Mammary epithelial cell (primary cell): ENCODE measurements at regions not wholly inside any gene's neighbourhood (a gene's known extent, or its start where the extent isn't known, plus 50 kb on each side); places are given as distances from the start of the nearest gene placed in this dataset.

ENCODE experiments used
- CTCF ChIP-seq, 2 donors: IDR thresholded peaks in 1 of 2; conservative IDR thresholded peaks in 1 of 2; 2 replicates each; pipeline ENCODE4 v1.5.1; 2011 to 2012; ENCODE audit warnings: inconsistent platforms in 2 of 2, low read length in 2 of 2, mild to moderate bottlenecking in 2 of 2, control low read depth in 1 of 2, low read depth in 1 of 2; ENCODE audit not compliant: insufficient read depth in 1 of 2; ENCODE audit errors: extremely low read depth in 1 of 2
- EZH2 ChIP-seq: IDR thresholded peaks from 2 replicates; pipeline ENCODE4 v1.6.1; 2012; ENCODE audit warnings: low read length, inconsistent platforms, borderline replicate concordance

- TF ChIP-seq CTCF (conservative IDR thresholded peaks at IDR 0.05 in 1 of 2, IDR thresholded peaks at IDR 0.05 in 1 of 2; ENCODE audit: extremely low read depth in 1 of 2, insufficient read depth in 1 of 2, low read depth in 1 of 2, low read length in 2 of 2) (no peak), EZH2 (no peak)
These were observed 297.6 kb downstream of the MAN2A1 start for GRCh38 chr5:109987355-109987754.
